NCI-H1092 treated with DMSO at 0.1 percent for 48 hours (cell line): ENCODE measurements at regions not wholly inside any gene's neighbourhood (a gene's known extent, or its start where the extent isn't known, plus 50 kb on each side); places are given as distances from the start of the nearest gene placed in this dataset.

ENCODE experiments used
- DNase-seq: peaks from one replicate; lab custom pipeline; 2025; lab: John Stamatoyannopoulos, UW

GRCh38 chr13:103803349-103803748, 737.1 kb upstream of the SLC10A2 start:
- peak; percentile 37 for DNase-seq

- DNase-seq = peak; percentile 69
These were observed 732.8 kb upstream of the SLC10A2 start for GRCh38 chr13:103799028-103799427.

GRCh38 chr13:103795892-103796478, 729.8 kb upstream of the SLC10A2 start:
- no peak for DNase-seq

GRCh38 chr13:103794526-103794925, 728.3 kb upstream of the SLC10A2 start:
- DNase-seq = no peak

- DNase-seq = peak; percentile 52
These were observed 721.9 kb upstream of the SLC10A2 start for GRCh38 chr13:103788061-103788652.

- DNase-seq = no peak
These were observed 706.4 kb upstream of the SLC10A2 start for GRCh38 chr13:103772576-103772975.

GRCh38 chr13:103762523-103762922, 696.3 kb upstream of the SLC10A2 start:
- DNase-seq = no peak

- DNase-seq = no peak
These were observed 693.1 kb upstream of the SLC10A2 start for GRCh38 chr13:103759361-103759760.

GRCh38 chr13:103758222-103758621, 692.0 kb upstream of the SLC10A2 start:
- no peak for DNase-seq

- DNase-seq = no peak
These were observed 691.1 kb upstream of the SLC10A2 start for GRCh38 chr13:103757361-103757760.

GRCh38 chr13:103754783-103755182, 688.6 kb upstream of the SLC10A2 start:
- no peak for DNase-seq

GRCh38 chr13:103734837-103735236, 668.6 kb upstream of the SLC10A2 start:
- DNase-seq = no peak

GRCh38 chr13:103731959-103732358, 665.7 kb upstream of the SLC10A2 start:
- no peak for DNase-seq

GRCh38 chr13:103730407-103730806, 664.2 kb upstream of the SLC10A2 start:
- no peak for DNase-seq

GRCh38 chr13:103726808-103727207, 660.6 kb upstream of the SLC10A2 start:
- DNase-seq = no peak

GRCh38 chr13:103716718-103717117, 650.5 kb upstream of the SLC10A2 start:
- DNase-seq = no peak

GRCh38 chr13:103715335-103715734, 649.1 kb upstream of the SLC10A2 start:
- no peak for DNase-seq

- DNase-seq = no peak
These were observed 637.0 kb upstream of the SLC10A2 start for GRCh38 chr13:103703246-103703645.

GRCh38 chr13:103698000-103698399, 631.8 kb upstream of the SLC10A2 start:
- no peak for DNase-seq

GRCh38 chr13:103695320-103695719, 629.1 kb upstream of the SLC10A2 start:
- no peak for DNase-seq

GRCh38 chr13:103694471-103694870, 628.3 kb upstream of the SLC10A2 start:
- DNase-seq = no peak

- DNase-seq = no peak
These were observed 627.8 kb upstream of the SLC10A2 start for GRCh38 chr13:103694033-103694432.

- DNase-seq = no peak
These were observed 626.2 kb upstream of the SLC10A2 start for GRCh38 chr13:103692442-103692841.

- DNase-seq = peak; percentile 14
These were observed 610.1 kb upstream of the SLC10A2 start for GRCh38 chr13:103676329-103676728.
